ENCODE measurements at regions not wholly inside any gene's neighbourhood (a gene's known extent, or its start where the extent isn't known, plus 50 kb on each side); places are given as distances from the start of the nearest gene placed in this dataset.

DNA sequence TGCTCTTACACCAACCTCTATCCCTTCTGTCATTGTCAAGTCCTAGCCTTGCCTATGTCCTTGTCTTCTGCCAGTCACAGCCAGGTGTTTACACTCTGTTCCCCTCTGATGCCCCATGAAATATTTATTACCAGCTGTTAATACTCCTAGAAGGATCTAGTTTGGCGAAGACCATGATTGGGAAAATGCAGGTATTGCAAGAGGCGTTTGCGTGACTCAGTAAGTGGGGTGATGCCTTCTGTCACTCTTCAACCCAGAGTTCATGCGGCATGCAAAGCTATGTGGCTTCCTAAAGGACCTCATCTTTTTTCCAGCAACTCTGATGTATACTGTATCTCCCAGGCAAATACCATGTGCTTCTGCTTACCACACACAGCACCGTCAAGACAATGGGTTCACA lies 81.8 kb upstream of the GJB6 start:
- no peaks in the 10 kb centered on the region for H3K27me3 ChIP-seq
- ATAC-seq, result no peak
- H3K9me3 ChIP-seq, result no peaks in the 10 kb centered on the region
- H3K4me1 ChIP-seq, result no peaks in the 10 kb centered on the region
- H3K27ac ChIP-seq, result no peak overlapping the region
- DNase-seq, result no peak
- H3K4me3 ChIP-seq, result no peak overlapping the region
- intact Hi-C loops (cut with DNase I), result no loop called here
- H3K36me3 ChIP-seq, result no peaks in the 10 kb centered on the region
- TF ChIP-seq, protein P1, sequence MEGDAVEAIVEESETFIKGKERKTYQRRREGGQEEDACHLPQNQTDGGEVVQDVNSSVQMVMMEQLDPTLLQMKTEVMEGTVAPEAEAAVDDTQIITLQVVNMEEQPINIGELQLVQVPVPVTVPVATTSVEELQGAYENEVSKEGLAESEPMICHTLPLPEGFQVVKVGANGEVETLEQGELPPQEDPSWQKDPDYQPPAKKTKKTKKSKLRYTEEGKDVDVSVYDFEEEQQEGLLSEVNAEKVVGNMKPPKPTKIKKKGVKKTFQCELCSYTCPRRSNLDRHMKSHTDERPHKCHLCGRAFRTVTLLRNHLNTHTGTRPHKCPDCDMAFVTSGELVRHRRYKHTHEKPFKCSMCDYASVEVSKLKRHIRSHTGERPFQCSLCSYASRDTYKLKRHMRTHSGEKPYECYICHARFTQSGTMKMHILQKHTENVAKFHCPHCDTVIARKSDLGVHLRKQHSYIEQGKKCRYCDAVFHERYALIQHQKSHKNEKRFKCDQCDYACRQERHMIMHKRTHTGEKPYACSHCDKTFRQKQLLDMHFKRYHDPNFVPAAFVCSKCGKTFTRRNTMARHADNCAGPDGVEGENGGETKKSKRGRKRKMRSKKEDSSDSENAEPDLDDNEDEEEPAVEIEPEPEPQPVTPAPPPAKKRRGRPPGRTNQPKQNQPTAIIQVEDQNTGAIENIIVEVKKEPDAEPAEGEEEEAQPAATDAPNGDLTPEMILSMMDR (IDR thresholded peaks at IDR 0.05), result no peak

DNA sequence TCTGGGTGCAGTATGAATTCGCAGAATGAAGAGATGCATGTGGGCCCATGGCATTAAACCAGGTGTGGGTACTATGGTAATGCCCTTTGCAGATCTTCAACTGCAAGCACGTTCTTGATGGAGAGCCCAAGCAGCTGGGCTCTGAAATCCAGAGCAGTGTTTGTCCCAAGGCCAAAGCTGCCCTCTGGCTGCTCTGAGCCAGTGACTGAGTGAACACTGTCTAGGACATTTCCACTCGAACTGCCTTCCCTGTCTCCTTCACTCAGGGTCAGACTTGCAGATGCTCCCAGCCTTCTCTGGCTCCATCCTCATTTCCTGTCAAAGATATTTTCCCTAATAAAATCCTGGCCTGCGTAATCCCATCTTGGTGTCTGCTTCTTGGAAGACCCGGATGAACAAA lies 80.2 kb upstream of the GJB6 start:
- Histone ChIP-seq H3K27me3 (no peaks in the 10 kb centered on the region), H3K36me3 (no peaks in the 10 kb centered on the region), H3K9me3 (peaks cover 0 to 1% of the 10 kb centered on the region in 2 donors), H3K4me1 (no peaks in the 10 kb centered on the region), H3K4me3 (no peak overlapping the region), H3K27ac (no peak overlapping the region)
- TF ChIP-seq, protein P1 (IDR thresholded peaks at IDR 0.05), result no peak
- DNase-seq (no peak), ATAC-seq (no peak)
- intact Hi-C loops (cut with DNase I), result no loop called here

DNA sequence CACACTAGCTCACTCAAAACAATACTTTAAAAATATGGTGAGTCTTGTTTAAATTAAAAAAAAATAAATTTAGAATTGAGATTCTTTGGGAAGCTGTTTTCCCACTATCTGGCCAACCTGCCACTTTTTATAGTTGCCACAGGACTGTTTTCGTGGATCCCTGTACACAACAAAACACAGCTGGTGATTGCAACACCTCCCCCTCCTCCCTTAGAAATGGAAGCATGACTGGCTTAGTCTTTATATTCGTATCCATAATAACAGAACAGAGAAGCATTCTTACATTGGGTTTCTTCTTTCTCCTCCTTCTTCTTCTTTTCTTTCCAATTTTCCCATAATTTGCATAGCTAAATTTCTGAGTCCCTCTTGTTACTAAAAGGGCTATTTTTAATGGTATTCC lies 79.5 kb upstream of the GJB6 start:
- Histone ChIP-seq H3K4me1 (no peaks in the 10 kb centered on the region), H3K9me3 (peaks cover 0 to 4% of the 10 kb centered on the region in 2 donors), H3K4me3 (no peak overlapping the region), H3K36me3 (no peaks in the 10 kb centered on the region), H3K27me3 (no peaks in the 10 kb centered on the region), H3K27ac (no peak overlapping the region)
- TF ChIP-seq, protein P1 (IDR thresholded peaks at IDR 0.05), result no peak
- DNase-seq (no peak), ATAC-seq (no peak)
- intact Hi-C loops (cut with DNase I), result no loop called here

DNA sequence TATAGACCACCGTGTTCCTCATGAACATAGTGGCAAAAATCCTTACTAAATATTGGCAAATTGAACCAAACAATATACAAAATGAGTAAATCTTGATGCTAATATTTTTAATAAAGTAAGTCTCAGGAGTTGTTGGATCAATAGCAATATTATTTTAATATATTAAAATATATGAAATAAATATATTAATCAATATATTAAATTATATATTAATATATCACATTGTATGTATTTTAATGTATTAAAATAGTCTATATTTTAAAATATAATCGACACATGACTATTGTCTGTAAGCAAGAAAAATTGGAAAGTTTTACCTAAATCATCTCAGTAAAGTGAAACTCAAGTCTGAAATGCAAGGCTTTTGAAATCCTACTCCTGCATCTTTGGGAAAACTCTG lies 78.9 kb upstream of the GJB6 start:
- no peaks in the 10 kb centered on the region for H3K4me1 ChIP-seq
- TF ChIP-seq, protein P1 (IDR thresholded peaks at IDR 0.05), result no peak
- H3K4me3 ChIP-seq, result no peak overlapping the region
- H3K27me3 ChIP-seq, result no peaks in the 10 kb centered on the region
- H3K27ac ChIP-seq, result no peak overlapping the region
- DNase-seq, result no peak
- H3K36me3 ChIP-seq, result no peaks in the 10 kb centered on the region
- peaks cover 0 to 4% of the 10 kb centered on the region in 2 donors for H3K9me3 ChIP-seq
- no peak for ATAC-seq
- intact Hi-C loops (cut with DNase I), result no loop called here

DNA sequence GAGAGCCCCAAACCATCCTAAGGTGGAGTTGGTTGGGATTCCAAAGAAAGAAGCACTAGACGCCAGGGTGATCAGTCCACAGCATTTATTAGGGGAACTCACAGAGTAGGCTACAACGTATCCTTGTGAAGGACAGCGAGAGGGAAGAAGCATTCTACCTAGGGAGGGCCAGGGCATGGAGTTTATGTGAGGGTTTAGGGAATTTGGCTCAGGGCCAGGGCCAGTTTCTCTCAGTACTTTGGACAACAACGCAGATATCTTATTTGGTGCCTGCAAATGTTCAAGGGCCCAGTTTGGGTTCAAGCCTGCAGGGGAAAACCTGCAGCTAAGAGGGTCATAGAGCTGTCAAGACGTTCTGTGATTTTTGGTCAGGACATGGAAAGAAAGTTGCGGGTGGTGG lies 73.9 kb upstream of the GJB6 start:
- TF ChIP-seq, protein P1 (IDR thresholded peaks at IDR 0.05), result no peak
- Histone ChIP-seq H3K9me3 (peaks cover 0 to 4% of the 10 kb centered on the region in 2 donors), H3K4me1 (peaks cover 0 to 6% of the 10 kb centered on the region in 2 donors), H3K27ac (no peak overlapping the region), H3K36me3 (no peaks in the 10 kb centered on the region), H3K4me3 (no peak overlapping the region), H3K27me3 (peaks cover 14 to 33% of the 10 kb centered on the region in 2 donors)
- intact Hi-C loops (cut with DNase I), result no loop called here
- ATAC-seq (no peak), DNase-seq (no peak)
